OCI-LY3 (cell line): ENCODE measurements at regions not wholly inside any gene's neighbourhood (a gene's known extent, or its start where the extent isn't known, plus 50 kb on each side); places are given as distances from the start of the nearest gene placed in this dataset.

Experiments used
- EZH2phosphoT487 ChIP-seq: fragments of 200-600 bp; shearing (Covaris generic); IDR thresholded peaks from 2 replicates; pipeline ENCODE4 v1.6.1; 2018; ENCODE audit warnings: antibody characterized with exemption, mixed run types, low read depth
- TF ChIP-seq, protein P1 (sequence below): fragments of 200-600, 300-600 bp; sonication (generic); IDR thresholded peaks from 2 replicates; pipeline ENCODE4 v1.5.1; 2014; ENCODE audit warnings: antibody characterized with exemption, low read length, low read depth

DNA sequence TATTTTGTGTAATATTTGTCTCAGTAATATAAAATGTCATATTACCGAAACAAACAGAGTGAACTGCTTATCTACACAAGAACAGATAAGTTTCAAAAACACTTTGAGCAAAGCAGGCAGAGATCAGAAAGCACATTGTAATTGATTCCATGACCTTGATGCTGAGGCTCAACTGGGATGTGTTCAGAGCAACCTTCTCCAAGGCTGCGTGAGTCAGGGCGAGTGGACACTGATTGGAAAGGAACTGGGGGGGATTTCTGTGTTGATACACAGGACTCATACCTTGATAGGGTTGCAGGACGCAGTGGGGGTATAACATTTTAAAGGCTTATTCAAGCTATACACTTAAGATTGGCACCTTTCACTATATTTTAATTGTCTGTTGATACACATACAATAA, 1136.3 kb downstream of the UQCRFS1 start:
- TF ChIP-seq, protein P1, sequence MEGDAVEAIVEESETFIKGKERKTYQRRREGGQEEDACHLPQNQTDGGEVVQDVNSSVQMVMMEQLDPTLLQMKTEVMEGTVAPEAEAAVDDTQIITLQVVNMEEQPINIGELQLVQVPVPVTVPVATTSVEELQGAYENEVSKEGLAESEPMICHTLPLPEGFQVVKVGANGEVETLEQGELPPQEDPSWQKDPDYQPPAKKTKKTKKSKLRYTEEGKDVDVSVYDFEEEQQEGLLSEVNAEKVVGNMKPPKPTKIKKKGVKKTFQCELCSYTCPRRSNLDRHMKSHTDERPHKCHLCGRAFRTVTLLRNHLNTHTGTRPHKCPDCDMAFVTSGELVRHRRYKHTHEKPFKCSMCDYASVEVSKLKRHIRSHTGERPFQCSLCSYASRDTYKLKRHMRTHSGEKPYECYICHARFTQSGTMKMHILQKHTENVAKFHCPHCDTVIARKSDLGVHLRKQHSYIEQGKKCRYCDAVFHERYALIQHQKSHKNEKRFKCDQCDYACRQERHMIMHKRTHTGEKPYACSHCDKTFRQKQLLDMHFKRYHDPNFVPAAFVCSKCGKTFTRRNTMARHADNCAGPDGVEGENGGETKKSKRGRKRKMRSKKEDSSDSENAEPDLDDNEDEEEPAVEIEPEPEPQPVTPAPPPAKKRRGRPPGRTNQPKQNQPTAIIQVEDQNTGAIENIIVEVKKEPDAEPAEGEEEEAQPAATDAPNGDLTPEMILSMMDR, result no peak
- TF ChIP-seq EZH2phosphoT487, result no peak
